ENCODE measurements at regions not wholly inside any gene's neighbourhood (a gene's known extent, or its start where the extent isn't known, plus 50 kb on each side); places are given as distances from the start of the nearest gene placed in this dataset.
"Not testable (repeated sequence)": the region's sequence is repeated elsewhere in the genome, so short reads cannot be mapped to it uniquely, and the experiment has no call there.

DNA sequence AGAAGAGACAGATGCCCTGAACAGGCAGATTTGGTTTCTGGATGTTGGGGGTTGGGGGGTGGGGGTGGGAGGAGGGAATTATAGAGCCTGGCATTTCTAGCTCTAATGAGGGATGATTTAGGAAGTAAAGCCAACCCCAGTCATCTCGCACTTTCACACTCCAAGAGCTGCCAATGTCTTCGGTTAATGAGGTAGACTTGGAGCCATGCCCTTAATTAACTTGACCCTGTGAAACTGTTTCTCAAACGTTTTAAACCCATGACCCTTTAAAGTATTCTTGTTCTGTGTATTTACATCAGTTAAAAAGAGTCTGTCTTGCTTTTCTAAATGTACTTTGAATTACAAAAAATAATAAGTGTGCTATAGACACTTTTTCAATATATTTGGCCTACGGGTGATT is 466.9 kb downstream of the FAT4 start:
- in situ Hi-C loops (cut with MboI; ENCODE audit: low sequenced_read_pairs), result no loop called here

GRCh38 chr4:125784741-125785140 is 470.0 kb downstream of the FAT4 start:
- no peaks in the 10 kb centered on the region for H3K36me3 ChIP-seq (replicated peaks)
- no peak for DNase-seq (ENCODE audit: low spot score in 2 of 2)
- no peak overlapping the region for H3K4me3 ChIP-seq
- no peaks in the 10 kb centered on the region for H3K27me3 ChIP-seq (ENCODE audit: low read depth)
- in situ Hi-C loops (cut with MboI; ENCODE audit: low sequenced_read_pairs), result no loop called here
- no peaks in the 10 kb centered on the region for H3K4me1 ChIP-seq
- no peaks in the 10 kb centered on the region for H3K9me3 ChIP-seq

More for the DNA sequence above, 466.9 kb downstream of the FAT4 start:
- H3K36me3 ChIP-seq (replicated peaks), result no peaks in the 10 kb centered on the region
- H3K4me1 ChIP-seq, result no peaks in the 10 kb centered on the region
- no peak overlapping the region for H3K4me3 ChIP-seq
- no peaks in the 10 kb centered on the region for H3K27me3 ChIP-seq (ENCODE audit: low read depth)
- DNase-seq (ENCODE audit: low spot score in 2 of 2), result no peak
- H3K9me3 ChIP-seq, result no peaks in the 10 kb centered on the region

GRCh38 chr4:125787707-125788106 is 473.0 kb downstream of the FAT4 start:
- Histone ChIP-seq H3K27me3 (ENCODE audit: low read depth) (no peaks in the 10 kb centered on the region), H3K9me3 (no peaks in the 10 kb centered on the region)
- DNase-seq (ENCODE audit: low spot score in 2 of 2), result no peak

GRCh38 chr4:125789023-125789422 is 474.3 kb downstream of the FAT4 start:
- Histone ChIP-seq H3K4me3 (no peak overlapping the region), H3K4me1 (no peaks in the 10 kb centered on the region), H3K27me3 (ENCODE audit: low read depth) (no peaks in the 10 kb centered on the region), H3K9me3 (no peaks in the 10 kb centered on the region), H3K36me3 (replicated peaks) (no peaks in the 10 kb centered on the region)
- in situ Hi-C loops (cut with MboI; ENCODE audit: low sequenced_read_pairs), result no loop called here
- no peak for DNase-seq (ENCODE audit: low spot score in 2 of 2)

More at GRCh38 chr4:125787707-125788106, 473.0 kb downstream of the FAT4 start:
- Histone ChIP-seq H3K4me1 (no peaks in the 10 kb centered on the region), H3K4me3 (no peak overlapping the region), H3K36me3 (replicated peaks) (no peaks in the 10 kb centered on the region)
- in situ Hi-C loops (cut with MboI; ENCODE audit: low sequenced_read_pairs), result no loop called here

GRCh38 chr4:125791896-125792295 is 477.1 kb downstream of the FAT4 start:
- DNase-seq (ENCODE audit: low spot score in 2 of 2), result no peak
- Histone ChIP-seq H3K27me3 (ENCODE audit: low read depth) (no peaks in the 10 kb centered on the region), H3K9me3 (no peaks in the 10 kb centered on the region), H3K36me3 (replicated peaks) (no peaks in the 10 kb centered on the region), H3K4me3 (no peak overlapping the region), H3K4me1 (no peaks in the 10 kb centered on the region)
- in situ Hi-C loops (cut with MboI; ENCODE audit: low sequenced_read_pairs), result no loop called here

DNA sequence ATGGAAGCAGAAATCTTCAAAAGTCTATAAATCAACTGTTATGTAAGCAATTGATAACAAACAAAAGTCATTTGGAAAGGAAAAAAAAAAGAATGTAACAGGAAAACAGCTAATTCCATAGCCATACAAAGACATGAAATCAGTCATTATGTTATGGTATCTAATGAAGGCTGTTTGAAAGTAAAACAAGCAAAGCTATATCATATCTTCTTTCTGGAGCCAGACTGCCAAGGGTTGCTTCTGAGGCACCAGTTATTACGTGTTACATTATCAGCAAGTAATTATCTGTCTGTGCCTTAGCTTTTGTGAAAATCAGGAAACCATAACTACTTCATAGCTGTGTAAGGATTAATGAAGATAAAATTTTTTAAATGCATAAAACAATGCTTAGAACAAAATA is 480.2 kb downstream of the FAT4 start:
- H3K36me3 ChIP-seq (replicated peaks), result no peaks in the 10 kb centered on the region
- in situ Hi-C loops (cut with MboI; ENCODE audit: low sequenced_read_pairs), result no loop called here
- no peaks in the 10 kb centered on the region for H3K27me3 ChIP-seq (ENCODE audit: low read depth)
- H3K9me3 ChIP-seq, result no peaks in the 10 kb centered on the region
- no peak for DNase-seq (ENCODE audit: low spot score in 2 of 2)
- H3K4me1 ChIP-seq, result peaks cover 3% of the 10 kb centered on the region; the same call in 1 of the 2 replicates
- H3K4me3 ChIP-seq, result no peak overlapping the region

- in situ Hi-C loops (cut with MboI; ENCODE audit: low sequenced_read_pairs), result no loop called here
- Histone ChIP-seq H3K4me1 (peaks cover 5% of the 10 kb centered on the region; the same call in 1 of the 2 replicates), H3K4me3 (no peak overlapping the region), H3K9me3 (no peaks in the 10 kb centered on the region), H3K36me3 (replicated peaks) (no peaks in the 10 kb centered on the region), H3K27me3 (ENCODE audit: low read depth) (no peaks in the 10 kb centered on the region)
- no peak for DNase-seq (ENCODE audit: low spot score in 2 of 2)
These were observed 481.4 kb downstream of the FAT4 start for GRCh38 chr4:125796138-125796537.

DNA sequence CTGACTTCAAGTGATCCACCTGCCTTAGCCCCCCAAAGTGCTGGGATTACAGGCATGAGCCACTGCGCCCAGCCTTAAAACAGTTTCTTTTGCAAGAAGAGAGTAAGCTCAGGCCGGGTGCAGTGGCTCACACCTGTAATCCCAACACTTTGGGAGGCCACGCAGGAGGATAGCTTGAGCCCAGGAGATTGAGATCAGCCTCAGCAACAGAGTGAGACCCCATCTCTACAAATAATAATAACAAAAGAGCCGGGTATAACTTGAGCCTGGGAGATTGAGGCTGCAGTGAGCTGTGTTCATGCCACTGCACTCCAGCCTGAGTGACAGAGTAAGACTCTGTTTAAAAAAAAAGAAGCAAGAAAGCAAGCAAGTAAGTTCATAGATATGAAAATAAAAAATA is 482.9 kb downstream of the FAT4 start:
- H3K4me1 ChIP-seq; H3K27me3 ChIP-seq (ENCODE audit: low read depth); H3K4me3 ChIP-seq; H3K36me3 ChIP-seq (replicated peaks); H3K9me3 ChIP-seq; DNase-seq (ENCODE audit: low spot score in 2 of 2); in situ Hi-C loops (cut with MboI; ENCODE audit: low sequenced_read_pairs): not testable (repeated sequence)

DNA sequence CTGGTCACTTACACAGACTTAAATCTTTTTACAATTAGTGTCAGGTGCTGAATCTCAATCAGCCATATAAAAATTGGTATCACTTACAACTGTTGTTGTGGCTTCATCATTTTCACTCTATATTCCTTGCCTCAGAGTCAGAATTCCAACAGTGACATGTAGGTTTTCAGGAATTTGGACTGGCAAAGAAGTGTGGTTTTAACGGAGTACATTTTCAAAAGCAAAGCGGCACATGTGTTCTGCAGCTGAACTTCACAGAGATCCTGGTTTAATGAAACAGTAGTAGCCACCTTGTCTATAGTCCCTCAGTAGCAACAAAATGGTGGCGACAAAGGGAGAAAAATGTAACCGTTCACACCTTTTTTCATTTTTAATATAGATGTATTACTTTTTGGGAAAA is 486.6 kb downstream of the FAT4 start:
- Histone ChIP-seq H3K4me1 (peaks cover 5% of the 10 kb centered on the region; the same call in 1 of the 2 replicates), H3K9me3 (no peaks in the 10 kb centered on the region), H3K36me3 (replicated peaks) (no peaks in the 10 kb centered on the region), H3K27me3 (ENCODE audit: low read depth) (no peaks in the 10 kb centered on the region), H3K4me3 (no peak overlapping the region)
- in situ Hi-C loops (cut with MboI; ENCODE audit: low sequenced_read_pairs), result no loop called here
- no peak for DNase-seq (ENCODE audit: low spot score in 2 of 2)

DNA sequence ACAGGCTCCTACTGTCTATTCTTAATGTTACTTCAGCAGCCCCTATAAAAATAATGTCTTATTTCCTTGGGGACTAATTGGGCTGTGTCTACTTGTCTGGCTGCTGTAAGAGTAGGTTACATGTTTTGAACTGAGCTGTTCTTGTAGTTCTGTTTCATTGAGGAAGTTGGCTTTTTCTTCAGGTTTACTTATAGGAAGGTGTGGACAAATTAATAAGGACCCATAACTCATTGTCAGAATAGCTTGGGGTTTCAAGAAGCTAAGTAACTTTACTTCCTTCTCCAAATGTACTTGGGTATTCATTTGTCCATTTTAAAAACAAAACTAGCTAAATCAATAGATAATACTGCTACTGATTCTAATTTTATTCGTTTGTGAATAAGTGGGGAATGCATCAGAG is 487.2 kb downstream of the FAT4 start:
- Histone ChIP-seq H3K27me3 (ENCODE audit: low read depth) (no peaks in the 10 kb centered on the region), H3K4me3 (no peak overlapping the region), H3K9me3 (no peaks in the 10 kb centered on the region), H3K4me1 (peaks cover 5% of the 10 kb centered on the region; the same call in 1 of the 2 replicates), H3K36me3 (replicated peaks) (no peaks in the 10 kb centered on the region)
- in situ Hi-C loops (cut with MboI; ENCODE audit: low sequenced_read_pairs), result no loop called here
- DNase-seq (ENCODE audit: low spot score in 2 of 2), result no peak

- H3K4me1 ChIP-seq, result no peaks in the 10 kb centered on the region
- H3K36me3 ChIP-seq (replicated peaks), result no peaks in the 10 kb centered on the region
- H3K4me3 ChIP-seq, result no peak overlapping the region
- H3K9me3 ChIP-seq, result no peaks in the 10 kb centered on the region
- in situ Hi-C loops (cut with MboI; ENCODE audit: low sequenced_read_pairs), result no loop called here
- DNase-seq (ENCODE audit: low spot score in 2 of 2), result no peak
- no peaks in the 10 kb centered on the region for H3K27me3 ChIP-seq (ENCODE audit: low read depth)
These were observed 493.3 kb downstream of the FAT4 start for GRCh38 chr4:125808022-125808421.

DNA sequence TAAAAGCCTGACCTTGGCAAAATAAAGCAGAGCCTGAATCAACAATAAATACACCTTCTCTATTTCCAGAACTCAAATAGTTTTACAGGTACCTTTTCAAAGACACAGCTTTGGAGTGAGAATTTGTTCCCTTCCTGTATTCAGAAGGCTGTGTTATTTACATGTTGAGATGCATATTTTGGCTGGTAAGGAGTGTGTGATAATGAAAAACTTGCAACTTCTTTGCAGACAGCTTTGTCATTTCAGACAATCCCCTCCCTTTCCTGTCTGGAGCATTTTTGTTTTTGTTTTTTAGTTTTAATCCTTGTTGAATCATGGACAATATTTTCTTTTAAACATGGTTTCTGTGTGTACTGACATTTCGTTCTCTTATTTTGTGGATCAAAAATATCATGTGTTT is 493.8 kb downstream of the FAT4 start:
- H3K36me3 ChIP-seq (replicated peaks), result no peaks in the 10 kb centered on the region
- H3K4me3 ChIP-seq, result no peak overlapping the region
- no peaks in the 10 kb centered on the region for H3K9me3 ChIP-seq
- DNase-seq (ENCODE audit: low spot score in 2 of 2), result no peak
- in situ Hi-C loops (cut with MboI; ENCODE audit: low sequenced_read_pairs), result no loop called here
- H3K4me1 ChIP-seq, result no peaks in the 10 kb centered on the region
- no peaks in the 10 kb centered on the region for H3K27me3 ChIP-seq (ENCODE audit: low read depth)

DNA sequence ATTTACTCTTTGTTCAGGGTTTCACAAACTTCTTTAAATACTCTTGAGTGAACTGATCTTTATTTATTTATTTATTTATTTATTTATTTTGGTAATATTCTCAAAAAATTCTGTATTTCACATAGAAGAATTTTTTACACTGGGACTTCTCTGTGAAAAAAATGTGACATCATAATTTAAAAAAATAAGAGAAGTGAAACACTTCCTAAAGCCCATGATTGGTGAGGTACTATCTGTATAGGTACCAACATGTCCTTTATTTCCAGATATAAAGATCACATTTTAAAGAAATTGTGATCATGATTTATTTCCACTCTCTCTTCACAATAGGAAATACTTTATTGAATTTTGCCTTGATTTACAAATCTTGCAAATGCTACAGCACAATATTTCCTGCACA is 497.1 kb downstream of the FAT4 start:
- in situ Hi-C loops (cut with MboI; ENCODE audit: low sequenced_read_pairs), result no loop called here
- Histone ChIP-seq H3K4me1 (no peaks in the 10 kb centered on the region), H3K4me3 (no peak overlapping the region), H3K9me3 (no peaks in the 10 kb centered on the region), H3K27me3 (ENCODE audit: low read depth) (no peaks in the 10 kb centered on the region), H3K36me3 (replicated peaks) (no peaks in the 10 kb centered on the region)
- no peak for DNase-seq (ENCODE audit: low spot score in 2 of 2)

DNA sequence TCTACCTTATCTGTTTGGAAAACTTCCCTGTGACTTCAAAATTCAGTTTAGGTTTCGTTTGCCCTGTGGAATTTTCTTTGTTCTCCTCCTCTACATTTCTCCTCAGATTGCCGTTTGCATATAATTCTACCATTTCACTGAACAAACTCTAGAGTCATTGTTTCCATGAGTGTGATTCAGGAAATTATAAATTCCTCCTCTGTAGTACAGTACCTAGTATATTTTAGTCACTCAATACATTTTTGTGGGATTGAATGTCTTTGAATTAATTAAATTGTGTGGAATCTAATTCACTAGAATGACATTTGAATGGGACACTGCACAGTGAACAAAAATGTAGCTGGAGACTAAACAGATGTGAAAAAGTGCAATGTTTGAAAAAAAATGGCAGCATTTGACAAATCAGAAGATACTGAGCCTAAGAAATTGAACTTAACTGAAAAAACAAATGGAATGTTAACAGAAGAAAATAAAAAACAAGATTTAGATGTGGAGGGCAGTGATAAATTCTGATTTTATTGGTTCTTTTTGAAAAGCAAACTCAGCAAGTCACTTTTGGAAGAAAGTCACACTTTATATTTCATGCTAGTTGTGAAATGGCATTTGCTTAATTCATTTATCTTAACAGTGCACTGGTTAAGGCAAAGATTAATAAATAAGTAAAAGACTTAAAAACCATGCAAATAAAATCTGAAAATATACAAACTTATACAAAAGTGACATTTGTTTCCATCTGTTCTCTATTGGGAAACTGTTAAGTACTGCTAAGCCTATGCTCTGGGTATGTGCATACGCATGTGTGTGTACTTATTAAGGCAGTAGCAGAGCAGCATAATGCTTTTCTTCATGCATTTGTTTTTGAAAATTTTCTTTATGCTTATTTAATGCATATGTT is 512.3 kb downstream of the FAT4 start:
- in situ Hi-C loops (cut with MboI; ENCODE audit: low sequenced_read_pairs), result no loop called here
- Histone ChIP-seq H3K4me3 (no peak overlapping the region), H3K36me3 (replicated peaks) (no peaks in the 10 kb centered on the region), H3K4me1 (no peaks in the 10 kb centered on the region), H3K9me3 (no peaks in the 10 kb centered on the region), H3K27me3 (ENCODE audit: low read depth) (no peaks in the 10 kb centered on the region)
- DNase-seq (ENCODE audit: low spot score in 2 of 2), result no peak

DNA sequence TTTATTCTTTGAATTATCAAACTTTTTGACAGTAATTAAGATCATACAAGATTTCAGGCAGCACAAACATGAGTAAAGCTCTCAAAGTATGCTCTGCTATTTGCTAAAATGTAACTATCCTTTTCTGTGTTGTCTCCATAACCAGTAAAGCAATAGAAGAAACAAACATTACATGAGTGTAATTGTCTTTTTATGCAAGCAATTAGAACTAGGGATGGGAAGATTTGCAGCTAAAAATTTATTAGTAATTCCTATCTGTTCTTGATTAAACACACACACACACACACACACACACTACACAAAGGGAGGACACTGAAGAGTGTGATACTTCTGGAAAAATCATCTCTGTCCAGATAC is 512.9 kb downstream of the FAT4 start:
- in situ Hi-C loops (cut with MboI; ENCODE audit: low sequenced_read_pairs), result no loop called here
- Histone ChIP-seq H3K9me3 (no peaks in the 10 kb centered on the region), H3K4me3 (no peak overlapping the region), H3K4me1 (no peaks in the 10 kb centered on the region), H3K27me3 (ENCODE audit: low read depth) (no peaks in the 10 kb centered on the region), H3K36me3 (replicated peaks) (no peaks in the 10 kb centered on the region)
- no peak for DNase-seq (ENCODE audit: low spot score in 2 of 2)
